OCI-LY1 (cell line): ENCODE measurements at regions not wholly inside any gene's neighbourhood (a gene's known extent, or its start where the extent isn't known, plus 50 kb on each side); places are given as distances from the start of the nearest gene placed in this dataset.

Experiments
- H2AFZ ChIP-seq: fragments of 200-600 bp; sonication (generic), shearing (Covaris generic); 2 replicates; pipeline ENCODE4 v1.6.0; 2014; ENCODE audit warnings: antibody characterized with exemption, mild to moderate bottlenecking, low read length
- H3F3A ChIP-seq: fragments of 200-600 bp; sonication (generic), shearing (Covaris generic); 2 replicates; pipeline ENCODE4 v1.6.0; 2014; ENCODE audit warnings: mild to moderate bottlenecking, antibody characterized with exemption, low read length, moderate library complexity; ENCODE audit not compliant: insufficient read depth
- H3K27ac ChIP-seq: fragments of 200-600 bp; sonication (generic); 2 replicates; pipeline ENCODE4 v1.5.1; 2014; ENCODE audit warnings: low read length, mixed run types, mild to moderate bottlenecking, low read depth; ENCODE audit not compliant: poor library complexity, severe bottlenecking
- H3K27me3 ChIP-seq: fragments of 200-600 bp; sonication (generic); 2 replicates; pipeline ENCODE4 v1.6.0; 2014; ENCODE audit warnings: antibody characterized with exemption, mild to moderate bottlenecking, low read length, moderate library complexity; ENCODE audit not compliant: insufficient read depth
- H3K36me3 ChIP-seq: fragments of 200-600 bp; sonication (generic); 2 replicates; pipeline ENCODE4 v1.6.1; 2014; ENCODE audit warnings: mild to moderate bottlenecking, antibody characterized with exemption, low read length, moderate library complexity, mixed read lengths; ENCODE audit not compliant: insufficient read depth
- H3K4me1 ChIP-seq: fragments of 200-600 bp; sonication (generic); 2 replicates; pipeline ENCODE4 v1.5.1; 2014; ENCODE audit warnings: mild to moderate bottlenecking, low read length, moderate library complexity; ENCODE audit not compliant: insufficient read depth, severe bottlenecking
- H3K4me2 ChIP-seq: fragments of 200-600 bp; sonication (generic), shearing (Covaris generic); 2 replicates; pipeline ENCODE4 v1.6.1; 2014; ENCODE audit warnings: low read length
- H3K4me3 ChIP-seq: fragments of 200-600 bp; sonication (generic); 2 replicates; pipeline ENCODE4 v1.5.1; 2014; ENCODE audit warnings: low read length, low read depth, mild to moderate bottlenecking, mixed read lengths; ENCODE audit not compliant: poor library complexity, severe bottlenecking
- H3K79me2 ChIP-seq: fragments of 200-600 bp; shearing (Covaris generic); 2 replicates; pipeline ENCODE4 v1.6.1; 2016; ENCODE audit warnings: mixed run types, low read length, mixed read lengths; ENCODE audit not compliant: insufficient read depth
- H3K9ac ChIP-seq: fragments of 200-600 bp; sonication (generic), shearing (Covaris generic); 2 replicates; pipeline ENCODE4 v1.6.1; 2014; ENCODE audit warnings: mild to moderate bottlenecking, low read length, mixed read lengths
- H3K9me2 ChIP-seq: fragments of 200-600 bp; sonication (generic), shearing (Covaris generic); 2 replicates; pipeline ENCODE4 v1.6.1; 2014; ENCODE audit warnings: low read depth, mild to moderate bottlenecking, low read length, mixed read lengths
- H3K9me3 ChIP-seq: fragments of 200-600 bp; shearing (Covaris generic); 2 replicates; pipeline ENCODE4 v1.6.1; 2014; ENCODE audit warnings: low read length, mixed read lengths
- H4K20me1 ChIP-seq: fragments of 200-600 bp; sonication (generic), shearing (Covaris generic); 2 replicates; pipeline ENCODE4 v1.6.0; 2016; ENCODE audit warnings: mild to moderate bottlenecking, low read length; ENCODE audit not compliant: insufficient read depth
- CTCF ChIP-seq: fragments of 200-600 bp; sonication (generic), shearing (Covaris generic); IDR thresholded peaks from 2 replicates; pipeline ENCODE4 v1.5.1; 2017; ENCODE audit warnings: mild to moderate bottlenecking, antibody characterized with exemption, low read length, moderate library complexity, mixed read lengths
- EZH2 ChIP-seq: fragments of 200-600 bp; sonication (generic), shearing (Covaris generic); IDR thresholded peaks from 2 replicates; pipeline ENCODE4 v1.8.0; 2017; ENCODE audit warnings: borderline replicate concordance, mixed run types, mild to moderate bottlenecking, antibody characterized with exemption, low read length, moderate library complexity, mixed read lengths

GRCh38 chr15:87734571-87735373 lies 521.8 kb downstream of the NTRK3 start:
- H3K36me3 ChIP-seq, result no peaks in the 10 kb centered on the region
- H3F3A ChIP-seq, result no peaks in the 10 kb centered on the region
- H3K4me2 ChIP-seq, result no peak overlapping the region
- H3K4me1 ChIP-seq, result no peaks in the 10 kb centered on the region
- H3K79me2 ChIP-seq, result no peaks in the 10 kb centered on the region
- TF ChIP-seq EZH2 (no peak), CTCF (no peak)
- H3K27ac ChIP-seq, result no peak overlapping the region
- H3K27me3 ChIP-seq, result no peaks in the 10 kb centered on the region
- H3K9me2 ChIP-seq, result no peaks in the 10 kb centered on the region
- H3K9me3 ChIP-seq, result no peaks in the 10 kb centered on the region
- H2AFZ ChIP-seq, result no peak overlapping the region
- H3K4me3 ChIP-seq, result no peak overlapping the region
- no peak overlapping the region for H3K9ac ChIP-seq
- no peaks in the 10 kb centered on the region for H4K20me1 ChIP-seq

DNA sequence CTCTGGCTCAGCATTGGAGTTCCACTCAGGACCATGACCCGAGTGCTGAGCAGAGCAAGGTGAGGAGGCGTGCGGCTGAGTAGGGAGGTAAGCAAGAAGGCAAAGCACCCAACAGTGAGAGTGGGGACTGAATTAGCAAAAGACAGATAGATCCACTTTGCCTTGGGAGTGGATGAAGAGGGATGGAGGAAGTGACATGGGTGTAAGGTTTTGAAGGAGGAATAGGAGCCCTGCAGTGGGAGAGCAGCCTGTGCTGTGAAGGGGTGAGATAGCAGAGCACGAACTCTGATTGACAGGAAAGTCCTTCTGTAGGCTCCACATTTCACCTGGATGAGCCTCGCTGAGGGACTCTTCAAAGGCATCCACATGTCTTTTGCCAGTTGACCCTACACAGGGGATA lies 522.6 kb downstream of the NTRK3 start:
- H3K9ac ChIP-seq, result no peak overlapping the region
- no peaks in the 10 kb centered on the region for H3K9me3 ChIP-seq
- H3K4me3 ChIP-seq, result no peak overlapping the region
- H4K20me1 ChIP-seq, result no peaks in the 10 kb centered on the region
- no peak for TF ChIP-seq EZH2
- no peak for TF ChIP-seq CTCF
- H3K27ac ChIP-seq, result no peak overlapping the region
- no peaks in the 10 kb centered on the region for H3K27me3 ChIP-seq
- H2AFZ ChIP-seq, result no peak overlapping the region
- no peaks in the 10 kb centered on the region for H3K9me2 ChIP-seq
- no peaks in the 10 kb centered on the region for H3K4me1 ChIP-seq
- H3F3A ChIP-seq, result no peaks in the 10 kb centered on the region
- no peaks in the 10 kb centered on the region for H3K36me3 ChIP-seq
- H3K79me2 ChIP-seq, result no peaks in the 10 kb centered on the region
- no peak overlapping the region for H3K4me2 ChIP-seq

- H3K4me1 ChIP-seq, result no peaks in the 10 kb centered on the region
- TF ChIP-seq CTCF (no peak), EZH2 (no peak)
- H3K9ac ChIP-seq, result no peak overlapping the region
- H3K9me2 ChIP-seq, result no peaks in the 10 kb centered on the region
- H2AFZ ChIP-seq, result no peak overlapping the region
- H3K27ac ChIP-seq, result no peak overlapping the region
- no peaks in the 10 kb centered on the region for H4K20me1 ChIP-seq
- H3K36me3 ChIP-seq, result no peaks in the 10 kb centered on the region
- no peak overlapping the region for H3K4me3 ChIP-seq
- H3K9me3 ChIP-seq, result no peaks in the 10 kb centered on the region
- H3K27me3 ChIP-seq, result no peaks in the 10 kb centered on the region
- H3K79me2 ChIP-seq, result no peaks in the 10 kb centered on the region
- no peaks in the 10 kb centered on the region for H3F3A ChIP-seq
- no peak overlapping the region for H3K4me2 ChIP-seq
These were observed 523.0 kb downstream of the NTRK3 start for GRCh38 chr15:87733541-87733941.
